ENCODE measurements at regions not wholly inside any gene's neighbourhood (a gene's known extent, or its start where the extent isn't known, plus 50 kb on each side); places are given as distances from the start of the nearest gene placed in this dataset.
A peak's percentile ranks its signal among the peaks of the same experiment; 100 is the strongest.

GRCh38 chr3:193829781-193830180, 236.8 kb downstream of the OPA1 start:
- TF ChIP-seq POLR2AphosphoS5 (IDR thresholded peaks at IDR 0.05) (peak in 2 of 3 donors; percentile 43 to 78), CTCF (IDR thresholded peaks at IDR 0.05) (no peak)
